ENCODE measurements at regions not wholly inside any gene's neighbourhood (a gene's known extent, or its start where the extent isn't known, plus 50 kb on each side); places are given as distances from the start of the nearest gene placed in this dataset.

DNA sequence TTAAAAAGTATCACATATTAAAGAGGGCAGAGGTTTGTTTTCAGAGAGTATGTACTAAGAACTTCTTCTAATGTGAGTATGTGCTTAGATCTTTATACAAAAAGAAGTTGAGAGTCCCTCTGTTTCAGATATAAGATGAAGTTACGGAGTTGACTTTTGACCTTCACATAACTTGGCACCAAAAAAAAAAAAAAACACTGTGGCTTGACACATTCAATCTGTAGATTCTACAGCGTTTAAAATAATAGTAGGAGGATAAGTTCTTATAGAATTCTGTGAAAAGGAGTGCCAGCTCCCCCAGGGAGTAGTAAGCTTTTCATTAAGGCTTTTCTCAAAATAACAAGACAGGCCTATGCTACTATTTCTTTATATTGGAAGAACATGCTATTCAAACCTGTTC lies 105.4 kb upstream of the LRP1B start:
- H3K27ac ChIP-seq = no peak overlapping the region
- H3K36me3 ChIP-seq (ENCODE audit: control insufficient read depth, insufficient read depth, low read length) = no peaks in the 10 kb centered on the region
- no peaks in the 10 kb centered on the region for H3K79me2 ChIP-seq
- no peak overlapping the region for H3K9ac ChIP-seq
- H2AFZ ChIP-seq = no peak overlapping the region
- H3K4me2 ChIP-seq (ENCODE audit: low read length) = no peak overlapping the region
- H3K4me1 ChIP-seq = no peaks in the 10 kb centered on the region
- no peaks in the 10 kb centered on the region for H3K27me3 ChIP-seq (ENCODE audit: control insufficient read depth, insufficient read depth, low read length)
- no peaks in the 10 kb centered on the region for H3K9me3 ChIP-seq (ENCODE audit: control insufficient read depth, low read length)
- TF ChIP-seq, protein P1, sequence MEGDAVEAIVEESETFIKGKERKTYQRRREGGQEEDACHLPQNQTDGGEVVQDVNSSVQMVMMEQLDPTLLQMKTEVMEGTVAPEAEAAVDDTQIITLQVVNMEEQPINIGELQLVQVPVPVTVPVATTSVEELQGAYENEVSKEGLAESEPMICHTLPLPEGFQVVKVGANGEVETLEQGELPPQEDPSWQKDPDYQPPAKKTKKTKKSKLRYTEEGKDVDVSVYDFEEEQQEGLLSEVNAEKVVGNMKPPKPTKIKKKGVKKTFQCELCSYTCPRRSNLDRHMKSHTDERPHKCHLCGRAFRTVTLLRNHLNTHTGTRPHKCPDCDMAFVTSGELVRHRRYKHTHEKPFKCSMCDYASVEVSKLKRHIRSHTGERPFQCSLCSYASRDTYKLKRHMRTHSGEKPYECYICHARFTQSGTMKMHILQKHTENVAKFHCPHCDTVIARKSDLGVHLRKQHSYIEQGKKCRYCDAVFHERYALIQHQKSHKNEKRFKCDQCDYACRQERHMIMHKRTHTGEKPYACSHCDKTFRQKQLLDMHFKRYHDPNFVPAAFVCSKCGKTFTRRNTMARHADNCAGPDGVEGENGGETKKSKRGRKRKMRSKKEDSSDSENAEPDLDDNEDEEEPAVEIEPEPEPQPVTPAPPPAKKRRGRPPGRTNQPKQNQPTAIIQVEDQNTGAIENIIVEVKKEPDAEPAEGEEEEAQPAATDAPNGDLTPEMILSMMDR (IDR thresholded peaks at IDR 0.05) = no peak
- no peak overlapping the region for H3K4me3 ChIP-seq (ENCODE audit: low read depth, low read length)

DNA sequence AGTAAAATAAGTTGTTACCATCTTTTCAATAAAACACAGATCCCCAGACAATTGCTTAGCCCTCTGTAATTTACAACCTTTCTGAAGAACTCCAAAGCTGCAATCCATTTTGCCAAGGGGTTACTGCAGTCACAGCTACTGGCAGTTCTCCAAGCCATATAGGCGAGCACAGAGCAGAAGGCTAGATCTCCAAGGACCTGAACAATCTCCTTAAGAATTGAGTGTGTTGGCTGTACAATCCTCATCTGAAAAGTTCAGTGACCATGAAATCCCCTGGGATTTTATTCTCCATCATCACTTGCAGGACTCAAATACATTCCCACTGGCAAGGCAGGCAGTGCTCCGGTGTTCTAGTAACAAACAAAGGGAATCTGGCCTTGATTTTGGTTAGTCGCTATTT lies 103.9 kb upstream of the LRP1B start:
- H2AFZ ChIP-seq = no peak overlapping the region
- H3K9me3 ChIP-seq (ENCODE audit: control insufficient read depth, low read length) = no peaks in the 10 kb centered on the region
- no peaks in the 10 kb centered on the region for H3K79me2 ChIP-seq
- no peaks in the 10 kb centered on the region for H3K36me3 ChIP-seq (ENCODE audit: control insufficient read depth, insufficient read depth, low read length)
- TF ChIP-seq, protein P1 (IDR thresholded peaks at IDR 0.05) = no peak
- no peak overlapping the region for H3K27ac ChIP-seq
- no peak overlapping the region for H3K4me2 ChIP-seq (ENCODE audit: low read length)
- no peak overlapping the region for H3K4me3 ChIP-seq (ENCODE audit: low read depth, low read length)
- H3K27me3 ChIP-seq (ENCODE audit: control insufficient read depth, insufficient read depth, low read length) = no peaks in the 10 kb centered on the region
- no peaks in the 10 kb centered on the region for H3K4me1 ChIP-seq
- H3K9ac ChIP-seq = no peak overlapping the region

DNA sequence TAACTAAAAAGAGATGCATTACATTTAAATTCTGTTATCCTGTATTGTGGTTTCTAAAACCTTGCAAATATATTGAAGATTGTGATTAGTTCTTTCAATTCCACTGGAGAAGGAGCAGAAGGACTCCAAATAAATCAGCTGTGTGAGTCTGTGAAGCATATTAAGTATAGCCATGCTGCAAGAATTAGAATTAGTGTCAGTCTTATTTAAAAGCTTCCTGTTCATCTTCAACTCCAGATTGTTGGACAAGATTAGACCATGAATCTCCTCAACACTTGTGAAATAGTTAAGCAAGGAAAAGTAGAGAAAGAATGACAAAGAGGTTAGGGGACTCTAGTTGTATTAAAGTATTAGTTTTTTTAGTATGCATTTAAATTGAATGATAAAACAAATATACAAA lies 92.5 kb upstream of the LRP1B start:
- no peaks in the 10 kb centered on the region for H3K4me1 ChIP-seq
- H3K9ac ChIP-seq = no peak overlapping the region
- no peak overlapping the region for H2AFZ ChIP-seq
- no peaks in the 10 kb centered on the region for H3K27me3 ChIP-seq (ENCODE audit: control insufficient read depth, insufficient read depth, low read length)
- H3K79me2 ChIP-seq = no peaks in the 10 kb centered on the region
- H3K36me3 ChIP-seq (ENCODE audit: control insufficient read depth, insufficient read depth, low read length) = no peaks in the 10 kb centered on the region
- no peak overlapping the region for H3K27ac ChIP-seq
- no peaks in the 10 kb centered on the region for H3K9me3 ChIP-seq (ENCODE audit: control insufficient read depth, low read length)
- TF ChIP-seq, protein P1 (IDR thresholded peaks at IDR 0.05) = no peak
- no peak overlapping the region for H3K4me3 ChIP-seq (ENCODE audit: low read depth, low read length)
- H3K4me2 ChIP-seq (ENCODE audit: low read length) = no peak overlapping the region

DNA sequence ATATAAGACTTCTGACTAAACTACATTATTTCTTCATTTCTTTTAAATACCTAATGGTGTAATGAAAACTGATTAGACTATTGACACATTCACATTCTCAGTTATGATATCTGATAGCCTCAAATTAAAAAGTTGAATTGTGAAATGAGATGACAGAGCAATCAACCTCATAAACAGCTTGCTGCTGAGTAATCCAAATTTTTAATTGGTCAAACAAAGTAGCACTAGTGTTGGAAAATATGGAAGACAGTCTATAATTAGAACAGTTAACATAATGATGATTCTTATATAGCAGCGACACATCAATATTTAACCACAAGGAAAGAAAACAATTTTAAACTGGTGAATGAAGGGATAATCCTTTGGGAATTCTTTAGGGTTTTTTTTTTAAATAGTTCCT lies 91.9 kb upstream of the LRP1B start:
- TF ChIP-seq, protein P1 (IDR thresholded peaks at IDR 0.05) = no peak
- H3K4me1 ChIP-seq = no peaks in the 10 kb centered on the region
- H3K9ac ChIP-seq = no peak overlapping the region
- no peaks in the 10 kb centered on the region for H3K27me3 ChIP-seq (ENCODE audit: control insufficient read depth, insufficient read depth, low read length)
- H3K4me3 ChIP-seq (ENCODE audit: low read depth, low read length) = no peak overlapping the region
- no peaks in the 10 kb centered on the region for H3K79me2 ChIP-seq
- H3K4me2 ChIP-seq (ENCODE audit: low read length) = no peak overlapping the region
- H2AFZ ChIP-seq = no peak overlapping the region
- no peak overlapping the region for H3K27ac ChIP-seq
- H3K9me3 ChIP-seq (ENCODE audit: control insufficient read depth, low read length) = no peaks in the 10 kb centered on the region
- no peaks in the 10 kb centered on the region for H3K36me3 ChIP-seq (ENCODE audit: control insufficient read depth, insufficient read depth, low read length)

DNA sequence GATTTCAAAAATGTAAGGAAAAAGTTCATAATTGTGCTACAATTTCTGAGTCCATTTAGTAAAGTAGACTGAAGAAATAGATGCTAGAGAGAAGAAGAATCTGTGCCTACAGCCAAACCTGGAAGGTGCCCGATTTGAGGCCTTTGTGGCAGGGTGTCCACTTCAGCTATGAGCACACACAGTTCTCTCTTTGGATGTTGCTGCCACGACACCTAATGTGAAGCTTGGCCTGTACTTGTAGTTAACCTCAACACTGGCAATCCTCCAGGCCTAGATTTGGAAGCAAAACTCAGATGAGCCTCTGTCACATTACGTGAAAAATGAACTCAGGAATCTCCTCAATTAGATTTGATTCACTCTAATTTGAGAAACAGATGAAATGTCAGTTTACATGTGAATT lies 90.1 kb upstream of the LRP1B start:
- H3K79me2 ChIP-seq = no peaks in the 10 kb centered on the region
- no peak overlapping the region for H2AFZ ChIP-seq
- no peaks in the 10 kb centered on the region for H3K9me3 ChIP-seq (ENCODE audit: control insufficient read depth, low read length)
- no peaks in the 10 kb centered on the region for H3K4me1 ChIP-seq
- H3K27me3 ChIP-seq (ENCODE audit: control insufficient read depth, insufficient read depth, low read length) = no peaks in the 10 kb centered on the region
- H3K27ac ChIP-seq = no peak overlapping the region
- TF ChIP-seq, protein P1 (IDR thresholded peaks at IDR 0.05) = no peak
- no peak overlapping the region for H3K4me2 ChIP-seq (ENCODE audit: low read length)
- no peak overlapping the region for H3K9ac ChIP-seq
- no peak overlapping the region for H3K4me3 ChIP-seq (ENCODE audit: low read depth, low read length)
- H3K36me3 ChIP-seq (ENCODE audit: control insufficient read depth, insufficient read depth, low read length) = no peaks in the 10 kb centered on the region
